ENCODE measurements at regions not wholly inside any gene's neighbourhood (a gene's known extent, or its start where the extent isn't known, plus 50 kb on each side); places are given as distances from the start of the nearest gene placed in this dataset.

DNA sequence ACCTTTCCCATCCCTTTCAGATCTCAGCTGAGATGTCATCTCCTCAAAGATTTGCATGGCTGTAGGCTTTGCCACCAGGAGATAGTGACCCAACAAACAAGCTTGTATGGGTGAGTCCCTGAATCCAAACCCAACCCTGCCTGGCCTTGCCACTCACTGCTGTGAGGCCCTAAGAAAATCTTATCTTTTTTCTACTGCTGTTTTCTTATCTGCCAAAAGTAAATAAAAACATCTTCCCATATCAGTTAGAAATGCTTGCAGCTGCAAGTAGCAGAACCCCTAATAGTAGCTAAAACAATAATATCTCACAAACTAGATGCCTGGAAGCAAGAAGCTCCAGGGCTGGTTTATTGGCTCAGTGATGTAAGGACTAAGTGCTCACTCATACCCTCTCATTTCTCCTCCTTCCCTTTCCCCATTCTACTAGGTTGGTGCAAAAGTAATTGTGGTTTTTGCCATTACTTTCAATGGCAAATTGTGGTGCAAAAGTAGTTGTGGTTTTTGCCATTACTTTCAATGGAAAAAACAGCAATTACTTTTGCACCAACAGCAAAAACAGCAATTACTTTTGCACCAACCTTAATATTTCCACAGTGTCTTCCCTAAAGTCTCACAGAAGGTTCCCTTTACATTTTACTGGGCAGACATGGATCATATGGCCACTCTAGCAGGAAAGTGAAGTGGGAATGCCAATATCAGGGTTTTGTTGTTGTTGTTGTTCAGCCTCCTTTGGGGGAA is 56.7 kb upstream of the PSMF1 start (continued):
- TF ChIP-seq, protein P1, sequence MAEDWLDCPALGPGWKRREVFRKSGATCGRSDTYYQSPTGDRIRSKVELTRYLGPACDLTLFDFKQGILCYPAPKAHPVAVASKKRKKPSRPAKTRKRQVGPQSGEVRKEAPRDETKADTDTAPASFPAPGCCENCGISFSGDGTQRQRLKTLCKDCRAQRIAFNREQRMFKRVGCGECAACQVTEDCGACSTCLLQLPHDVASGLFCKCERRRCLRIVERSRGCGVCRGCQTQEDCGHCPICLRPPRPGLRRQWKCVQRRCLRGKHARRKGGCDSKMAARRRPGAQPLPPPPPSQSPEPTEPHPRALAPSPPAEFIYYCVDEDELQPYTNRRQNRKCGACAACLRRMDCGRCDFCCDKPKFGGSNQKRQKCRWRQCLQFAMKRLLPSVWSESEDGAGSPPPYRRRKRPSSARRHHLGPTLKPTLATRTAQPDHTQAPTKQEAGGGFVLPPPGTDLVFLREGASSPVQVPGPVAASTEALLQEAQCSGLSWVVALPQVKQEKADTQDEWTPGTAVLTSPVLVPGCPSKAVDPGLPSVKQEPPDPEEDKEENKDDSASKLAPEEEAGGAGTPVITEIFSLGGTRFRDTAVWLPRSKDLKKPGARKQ (CRISPR knock-in tag; IDR thresholded peaks at IDR 0.05): no peak
- no peak for TF ChIP-seq YBX1 (IDR thresholded peaks at IDR 0.05)
- no peak for TF ChIP-seq KHSRP (IDR thresholded peaks at IDR 0.05)
- no peak for TF ChIP-seq GATAD2A (IDR thresholded peaks at IDR 0.05)
- peak; percentile 73; the same call in 1 of the 2 replicates for TF ChIP-seq CTBP1 (IDR thresholded peaks at IDR 0.05; ENCODE audit: borderline replicate concordance)
- no peak for TF ChIP-seq ADNP (tag; IDR thresholded peaks at IDR 0.05)
- TF ChIP-seq, protein P2, sequence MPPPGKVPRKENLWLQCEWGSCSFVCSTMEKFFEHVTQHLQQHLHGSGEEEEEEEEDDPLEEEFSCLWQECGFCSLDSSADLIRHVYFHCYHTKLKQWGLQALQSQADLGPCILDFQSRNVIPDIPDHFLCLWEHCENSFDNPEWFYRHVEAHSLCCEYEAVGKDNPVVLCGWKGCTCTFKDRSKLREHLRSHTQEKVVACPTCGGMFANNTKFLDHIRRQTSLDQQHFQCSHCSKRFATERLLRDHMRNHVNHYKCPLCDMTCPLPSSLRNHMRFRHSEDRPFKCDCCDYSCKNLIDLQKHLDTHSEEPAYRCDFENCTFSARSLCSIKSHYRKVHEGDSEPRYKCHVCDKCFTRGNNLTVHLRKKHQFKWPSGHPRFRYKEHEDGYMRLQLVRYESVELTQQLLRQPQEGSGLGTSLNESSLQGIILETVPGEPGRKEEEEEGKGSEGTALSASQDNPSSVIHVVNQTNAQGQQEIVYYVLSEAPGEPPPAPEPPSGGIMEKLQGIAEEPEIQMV (tag; conservative IDR thresholded peaks at IDR 0.05; ENCODE audit: low read depth): no peak
- TF ChIP-seq ZC3H4 (CRISPR knock-in tag; IDR thresholded peaks at IDR 0.05; ENCODE audit: borderline replicate concordance): no peak
- TF ChIP-seq KDM1A (IDR thresholded peaks at IDR 0.05): no peak
- TF ChIP-seq GABPA (tag; conservative IDR thresholded peaks at IDR 0.05; ENCODE audit: low read depth): no peak
- peak in 1 of 2 experiments; percentile 68; a peak in 1 of 4 replicates for TF ChIP-seq RCOR1 (IDR thresholded peaks at IDR 0.05; ENCODE audit: borderline replicate concordance in 1 of 2, low read depth in 2 of 2, low read length in 2 of 2)
- no peak for TF ChIP-seq BHLHE40 (IDR thresholded peaks at IDR 0.05; ENCODE audit: low read length)
- no peak for TF ChIP-seq NR1H2 (CRISPR knock-in tag; IDR thresholded peaks at IDR 0.05)
- TF ChIP-seq, protein P3, sequence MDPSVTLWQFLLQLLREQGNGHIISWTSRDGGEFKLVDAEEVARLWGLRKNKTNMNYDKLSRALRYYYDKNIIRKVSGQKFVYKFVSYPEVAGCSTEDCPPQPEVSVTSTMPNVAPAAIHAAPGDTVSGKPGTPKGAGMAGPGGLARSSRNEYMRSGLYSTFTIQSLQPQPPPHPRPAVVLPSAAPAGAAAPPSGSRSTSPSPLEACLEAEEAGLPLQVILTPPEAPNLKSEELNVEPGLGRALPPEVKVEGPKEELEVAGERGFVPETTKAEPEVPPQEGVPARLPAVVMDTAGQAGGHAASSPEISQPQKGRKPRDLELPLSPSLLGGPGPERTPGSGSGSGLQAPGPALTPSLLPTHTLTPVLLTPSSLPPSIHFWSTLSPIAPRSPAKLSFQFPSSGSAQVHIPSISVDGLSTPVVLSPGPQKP (CRISPR knock-in tag; IDR thresholded peaks at IDR 0.05): no peak
- TF ChIP-seq, protein P4, sequence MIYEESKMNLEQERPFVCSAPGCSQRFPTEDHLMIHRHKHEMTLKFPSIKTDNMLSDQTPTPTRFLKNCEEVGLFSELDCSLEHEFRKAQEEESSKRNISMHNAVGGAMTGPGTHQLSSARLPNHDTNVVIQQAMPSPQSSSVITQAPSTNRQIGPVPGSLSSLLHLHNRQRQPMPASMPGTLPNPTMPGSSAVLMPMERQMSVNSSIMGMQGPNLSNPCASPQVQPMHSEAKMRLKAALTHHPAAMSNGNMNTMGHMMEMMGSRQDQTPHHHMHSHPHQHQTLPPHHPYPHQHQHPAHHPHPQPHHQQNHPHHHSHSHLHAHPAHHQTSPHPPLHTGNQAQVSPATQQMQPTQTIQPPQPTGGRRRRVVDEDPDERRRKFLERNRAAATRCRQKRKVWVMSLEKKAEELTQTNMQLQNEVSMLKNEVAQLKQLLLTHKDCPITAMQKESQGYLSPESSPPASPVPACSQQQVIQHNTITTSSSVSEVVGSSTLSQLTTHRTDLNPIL (CRISPR knock-in tag; IDR thresholded peaks at IDR 0.05): no peak

All from K562 (cell line).